GM19023 (cell line): ENCODE measurements at regions not wholly inside any gene's neighbourhood (a gene's known extent, or its start where the extent isn't known, plus 50 kb on each side); places are given as distances from the start of the nearest gene placed in this dataset.
"Not testable (repeated sequence)": the region's sequence is repeated elsewhere in the genome, so short reads cannot be mapped to it uniquely, and the experiment has no call there.

Source experiments
- ATAC-seq: cut with Tn5 transposase; IDR thresholded peaks from one replicate; pipeline ENCODE4 v1.9.1; 2021; ENCODE audit warnings: mild to moderate bottlenecking, moderate library complexity; ENCODE audit not compliant: unreplicated experiment

DNA sequence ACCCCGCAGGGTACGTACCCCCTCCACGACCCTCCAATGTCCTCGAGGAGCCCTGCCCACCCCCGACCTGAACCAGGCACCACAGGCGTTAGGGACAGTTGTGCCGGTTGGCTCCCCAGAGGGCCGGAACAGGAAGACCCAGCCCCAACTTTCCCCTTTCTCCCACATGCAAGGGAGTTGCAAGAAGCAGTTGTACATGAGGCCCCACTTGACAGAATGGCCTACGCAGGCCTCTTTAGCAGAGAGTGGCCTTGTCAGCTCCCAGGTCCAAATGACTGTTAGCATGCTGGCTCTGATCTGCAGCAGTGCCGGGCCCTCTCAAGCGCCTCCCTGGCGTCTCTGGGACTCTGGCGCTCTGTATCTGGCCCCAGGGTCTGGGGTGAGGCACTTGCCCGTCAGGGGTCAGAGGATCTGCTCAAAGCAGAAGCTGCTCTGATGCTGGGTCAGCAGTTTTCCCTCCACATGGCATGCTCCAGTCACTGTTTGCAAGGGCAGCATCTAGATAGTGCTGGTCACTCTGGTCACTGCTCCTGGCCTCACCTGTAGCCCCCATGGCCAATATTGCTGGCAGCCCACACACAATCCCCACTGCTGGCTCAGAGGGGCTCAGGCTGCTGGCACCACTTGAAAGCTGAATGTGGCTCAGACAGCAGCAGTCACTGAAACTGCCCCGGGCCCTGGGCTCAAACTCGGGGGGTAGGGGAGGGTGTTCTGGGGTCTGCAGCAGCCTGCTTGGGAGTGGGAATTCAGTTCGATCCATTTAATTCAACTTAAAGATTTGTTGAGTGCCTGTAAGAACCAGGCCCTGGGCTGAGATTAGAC lies 254.5 kb downstream of the FAM43A start:
- ATAC-seq = no peak

DNA sequence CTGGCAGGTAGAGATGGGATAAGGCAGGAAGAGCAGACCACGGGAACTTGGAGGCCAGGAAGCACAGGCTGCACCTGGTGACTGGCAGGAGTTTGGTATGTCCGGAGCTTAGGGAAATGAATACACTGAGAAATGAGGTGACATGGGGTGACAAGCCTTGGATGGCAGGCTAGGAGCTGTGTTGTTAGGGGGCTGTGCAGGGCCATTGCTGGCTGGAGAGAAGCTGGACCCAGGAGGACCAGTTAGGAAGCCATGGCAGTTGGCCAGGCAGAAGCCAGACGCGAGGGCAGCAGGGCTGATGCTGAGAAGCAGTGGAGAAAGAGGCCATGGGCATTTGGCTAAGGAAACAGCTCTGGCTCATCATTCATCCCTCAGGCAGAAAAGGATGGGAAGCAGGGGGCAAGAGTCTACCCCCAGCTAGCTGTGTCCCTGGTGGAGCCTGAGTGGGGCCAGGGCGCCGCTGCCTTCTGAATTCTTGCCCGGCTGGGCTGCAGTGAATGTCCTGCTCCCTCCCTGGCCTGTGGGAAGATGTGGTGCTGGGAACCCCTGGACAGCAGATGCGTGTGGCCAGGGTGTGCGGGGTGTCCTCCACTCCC lies 255.8 kb downstream of the FAM43A start:
- no peak for ATAC-seq

DNA sequence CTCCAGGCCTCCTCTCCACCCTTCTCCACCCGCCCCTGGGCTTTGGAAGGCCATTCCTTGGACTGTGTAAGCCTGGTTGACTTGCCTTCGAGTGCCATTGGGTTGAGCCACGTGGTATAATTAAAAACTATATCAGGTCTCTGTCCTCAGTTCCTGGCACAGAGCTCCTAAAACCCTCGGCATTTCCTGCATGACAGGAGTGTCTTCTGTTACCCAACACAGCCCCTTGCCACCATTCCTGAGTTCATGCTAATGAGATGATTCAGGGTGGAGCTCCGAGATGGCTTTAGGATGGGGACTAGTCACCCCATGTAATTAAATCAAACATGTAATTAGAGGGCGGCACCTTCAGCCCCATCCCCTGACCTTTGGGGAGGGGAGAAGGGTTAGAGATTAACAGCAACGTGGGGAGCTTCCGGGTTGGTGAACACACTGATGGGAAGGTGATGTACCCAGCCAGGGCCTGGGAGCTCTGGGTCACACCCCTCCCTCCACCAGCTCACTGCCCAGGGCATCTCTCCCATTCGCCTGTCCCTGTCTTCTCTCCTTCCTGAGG lies 256.4 kb downstream of the FAM43A start:
- no peak for ATAC-seq

DNA sequence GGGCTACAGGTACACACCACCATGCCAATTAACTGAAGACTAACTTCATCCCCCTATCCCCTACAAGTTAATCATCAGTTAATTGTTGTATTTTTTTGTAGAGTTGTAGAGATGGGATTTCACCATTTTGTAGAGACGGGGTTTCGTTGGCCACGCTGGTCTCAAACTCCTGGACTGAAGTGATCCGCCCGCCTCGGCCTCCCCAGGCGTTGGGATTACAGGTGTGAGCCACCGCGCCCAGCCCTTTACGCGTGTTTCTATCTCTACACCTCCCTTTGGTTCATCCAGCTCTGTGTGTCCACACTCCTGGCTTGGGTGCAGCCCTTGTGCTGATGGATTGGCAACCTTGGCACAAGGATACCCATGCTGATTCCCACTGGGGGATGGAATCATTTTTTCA lies 258.8 kb downstream of the FAM43A start:
- no peak for ATAC-seq

DNA sequence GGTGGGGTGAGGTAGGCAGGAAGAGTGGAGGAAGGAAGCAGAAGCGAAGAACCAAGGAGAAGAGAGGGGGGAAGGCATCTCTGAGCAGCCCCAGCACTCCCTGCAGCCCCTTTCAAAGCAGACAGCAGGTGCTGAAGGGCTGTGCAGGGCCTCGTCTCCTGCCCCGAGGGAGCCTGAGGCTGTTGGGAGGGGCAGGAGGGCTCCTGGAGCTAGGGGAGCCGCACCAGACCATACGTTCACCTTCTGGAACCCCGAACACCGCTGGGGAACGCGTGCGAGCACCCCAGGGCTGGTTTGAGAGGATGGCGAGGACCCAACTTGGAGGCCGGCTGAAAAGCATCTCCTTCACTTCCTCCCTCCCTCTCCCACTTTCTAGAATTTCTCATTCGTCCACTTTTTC lies 259.8 kb downstream of the FAM43A start:
- ATAC-seq = no peak

DNA sequence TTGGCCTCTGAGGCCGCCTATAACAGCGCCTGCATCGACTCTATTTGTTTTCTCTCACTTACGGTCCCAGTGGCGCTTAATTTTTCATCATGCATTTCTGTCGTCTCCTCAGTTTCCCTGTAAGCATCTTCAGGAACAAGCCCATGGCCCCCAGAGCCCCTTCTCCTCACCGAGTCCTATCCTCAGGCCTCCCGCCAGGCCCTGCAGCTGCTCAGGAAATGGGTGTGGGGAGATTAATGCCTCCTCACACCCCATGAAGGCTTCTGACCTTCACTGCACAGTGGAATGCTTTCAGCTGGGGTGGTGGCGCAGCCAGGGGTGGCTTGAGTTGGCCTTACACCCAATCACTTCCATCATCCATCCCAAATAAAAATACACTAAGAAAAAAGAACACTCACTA lies 260.4 kb downstream of the FAM43A start:
- ATAC-seq = no peak

DNA sequence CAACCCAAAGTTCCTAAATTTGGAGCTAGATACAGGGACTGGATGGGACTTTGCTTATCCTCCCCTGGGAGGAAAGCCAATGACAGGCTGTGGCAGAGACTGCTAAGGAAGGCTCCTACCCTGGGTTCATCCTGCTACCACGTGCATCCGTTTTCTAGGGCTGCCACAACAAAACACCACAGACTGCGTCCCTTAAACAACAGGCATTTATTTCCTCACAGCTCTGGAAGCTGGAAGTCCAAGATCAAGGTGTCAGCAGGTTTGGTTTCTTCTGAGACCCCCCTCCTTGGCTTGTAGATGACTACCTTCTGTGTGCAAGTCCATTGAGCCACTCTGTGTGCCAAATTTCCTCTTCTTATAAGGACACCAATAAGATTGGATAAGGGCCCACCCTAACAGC lies 263.9 kb downstream of the FAM43A start:
- ATAC-seq = no peak

DNA sequence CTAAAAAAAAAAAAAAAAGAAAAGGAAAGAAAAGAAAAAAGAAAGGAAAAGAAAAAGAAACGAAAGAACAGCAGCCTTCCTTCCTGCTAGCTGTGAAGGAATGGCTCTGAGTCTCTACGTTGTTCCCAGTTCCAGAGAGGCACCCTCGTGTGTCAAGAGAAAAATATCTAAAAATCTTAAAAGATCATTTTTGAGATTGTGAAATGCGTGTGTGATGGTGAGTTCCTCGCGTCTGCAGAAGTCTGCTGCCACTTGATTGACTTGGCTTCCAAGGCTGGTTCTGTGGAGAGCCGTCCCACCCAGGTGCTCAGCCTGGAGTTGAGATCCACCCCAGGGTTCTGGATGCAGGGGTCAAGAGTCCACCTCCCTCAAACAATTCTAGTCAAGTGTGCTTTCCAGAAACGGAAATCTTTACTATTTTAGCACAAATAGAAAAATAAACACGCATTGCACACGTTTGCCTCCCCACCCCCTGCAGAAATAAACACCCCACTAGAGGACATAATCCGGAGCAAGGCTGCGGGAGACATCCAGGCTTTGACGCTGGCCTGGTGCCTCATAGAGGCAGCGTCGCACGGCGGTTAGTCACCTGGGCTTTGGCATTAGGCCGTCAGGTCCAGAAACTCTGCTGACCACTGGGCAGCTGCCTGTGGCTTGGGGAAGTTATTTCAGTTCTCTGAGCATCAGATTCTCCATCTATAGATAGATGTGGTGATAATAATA lies 265.4 kb downstream of the FAM43A start:
- ATAC-seq = no peak

DNA sequence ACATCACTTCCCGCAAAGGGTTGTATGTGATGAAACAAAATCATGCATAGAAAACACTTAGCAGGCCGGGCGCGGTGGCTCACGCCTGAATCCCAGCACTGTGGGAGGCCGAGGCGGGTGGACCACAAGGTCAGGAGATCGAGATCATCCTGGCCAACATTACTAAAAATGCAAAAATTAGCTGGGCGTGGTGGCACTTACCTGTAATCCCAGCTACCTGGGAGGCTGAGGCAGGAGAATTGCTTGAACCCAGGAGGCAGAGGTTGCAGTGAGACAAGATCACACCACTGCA lies 265.9 kb downstream of the FAM43A start:
- ATAC-seq = not testable (repeated sequence)

DNA sequence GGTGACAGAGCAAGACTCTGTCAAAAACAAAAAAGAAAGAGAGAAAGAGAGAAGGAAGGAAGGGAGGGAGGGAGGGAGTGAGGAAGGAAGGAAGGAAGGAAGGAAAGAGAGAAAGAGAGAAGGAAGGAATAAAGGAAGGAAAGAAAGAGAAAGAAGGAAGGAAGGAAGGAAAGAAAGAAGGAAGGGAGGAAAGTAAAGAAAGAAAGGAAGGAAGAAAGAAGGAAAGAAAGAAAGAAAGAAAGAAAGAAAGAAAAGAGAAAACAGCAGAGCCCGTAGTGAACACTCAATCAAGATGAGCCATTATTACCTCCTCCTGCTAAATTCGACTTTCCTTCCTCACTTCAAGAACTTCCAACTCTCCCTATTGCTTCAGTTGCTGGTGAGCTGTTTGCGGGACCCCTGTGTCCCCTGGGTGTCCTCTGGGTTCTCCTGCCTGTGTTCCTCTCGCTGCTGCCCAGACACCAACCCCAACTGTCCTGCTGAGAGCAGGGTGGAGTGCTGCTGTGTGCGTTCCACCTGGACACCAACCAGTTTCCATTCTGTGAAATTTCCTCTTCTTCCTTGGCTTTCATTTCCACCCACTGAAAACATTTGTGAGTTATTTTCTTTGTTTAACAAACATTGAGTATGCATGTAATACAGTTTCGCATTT lies 266.4 kb downstream of the FAM43A start:
- ATAC-seq = no peak

DNA sequence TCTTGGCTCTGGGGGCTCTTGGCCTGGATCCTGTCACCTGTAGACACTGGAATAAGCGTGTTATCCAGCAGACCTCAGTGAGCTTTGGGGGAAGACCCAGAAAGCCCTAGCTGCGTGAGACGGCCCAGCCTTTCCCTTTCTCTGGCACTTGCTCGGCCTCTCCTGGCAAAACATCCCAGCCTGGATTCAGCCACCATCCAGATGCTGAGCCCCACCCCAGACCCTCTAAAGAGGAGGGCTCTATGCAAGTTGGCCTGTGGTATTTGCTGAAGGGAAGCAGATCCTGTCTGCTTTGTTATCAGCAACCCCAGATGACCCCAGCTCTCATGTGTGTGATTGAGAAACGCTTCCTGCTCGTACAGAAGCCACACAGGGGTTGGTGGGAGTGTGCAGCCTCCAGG lies 267.2 kb downstream of the FAM43A start:
- ATAC-seq = no peak

DNA sequence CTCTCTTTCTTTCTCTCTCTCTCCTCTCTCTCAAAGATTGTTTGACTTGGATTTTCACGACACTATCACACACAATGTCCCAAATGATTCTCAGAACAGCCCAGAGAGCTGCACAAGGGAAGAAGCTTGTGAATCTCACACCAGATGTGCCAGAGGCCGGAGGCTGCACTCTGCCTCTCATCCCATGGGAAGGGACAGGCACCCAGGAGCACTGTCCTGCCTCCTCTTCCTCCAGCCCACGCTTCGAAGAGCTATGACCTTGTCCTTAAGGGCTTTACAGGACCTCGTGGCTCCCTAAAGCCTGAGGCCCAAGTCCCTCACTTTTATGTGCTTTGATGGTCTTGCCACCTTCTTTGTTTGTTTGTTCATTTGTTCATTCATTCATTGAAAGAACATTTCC lies 267.6 kb downstream of the FAM43A start:
- no peak for ATAC-seq

DNA sequence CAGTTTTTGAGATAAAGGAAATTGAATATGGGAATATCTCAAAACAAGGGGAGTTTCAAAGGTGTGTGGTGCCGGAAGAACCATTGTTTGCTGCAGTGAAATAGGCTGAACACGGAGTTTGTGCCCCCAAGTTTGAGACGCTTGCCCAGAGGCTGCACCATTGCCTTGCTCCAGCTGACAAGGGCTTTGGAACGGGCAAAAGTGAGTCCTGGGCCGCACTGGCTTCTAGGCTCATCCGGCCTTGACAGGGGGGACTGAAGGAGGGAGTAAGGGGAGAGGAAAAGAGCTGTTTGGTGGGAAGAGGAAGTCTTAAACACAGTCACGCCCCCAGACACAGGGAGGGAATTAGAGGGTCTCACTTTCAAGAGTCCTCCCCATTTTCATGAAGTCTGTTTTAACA lies 269.9 kb downstream of the FAM43A start:
- ATAC-seq = no peak

DNA sequence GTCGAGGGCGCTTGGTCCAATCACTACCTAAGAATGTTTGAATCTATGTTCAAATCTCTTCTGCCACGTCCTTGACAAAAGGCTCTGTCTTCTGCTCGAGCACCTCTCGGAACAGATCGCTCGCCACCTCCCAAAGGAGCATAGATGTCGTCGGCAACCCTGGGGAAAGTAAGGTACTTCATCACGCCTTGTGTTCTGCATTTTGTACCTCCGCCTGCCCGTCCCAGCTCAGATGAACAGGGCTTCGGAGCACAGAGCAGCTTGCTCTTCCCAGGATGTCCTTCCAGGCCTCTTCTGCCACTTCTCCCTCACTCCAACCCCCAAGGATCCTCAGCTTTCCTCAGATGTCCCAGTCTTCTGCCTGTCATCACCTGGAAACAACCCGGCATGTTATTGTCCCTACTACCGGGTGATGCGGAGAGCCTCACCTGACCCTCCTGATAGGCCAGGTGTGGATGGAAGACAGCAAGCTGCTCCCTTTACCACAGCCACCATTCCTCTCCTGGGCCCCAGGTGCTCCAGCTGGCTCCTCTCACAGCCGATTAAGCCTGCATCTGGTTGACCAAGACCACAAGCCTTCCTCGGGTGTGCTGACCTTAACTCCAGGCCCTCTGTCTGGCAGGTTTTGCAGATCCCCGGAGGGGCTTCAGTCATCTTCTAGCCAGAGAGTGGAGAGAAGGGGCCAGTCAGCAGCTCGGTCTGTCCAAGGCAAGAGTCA lies 270.5 kb downstream of the FAM43A start:
- ATAC-seq = no peak

DNA sequence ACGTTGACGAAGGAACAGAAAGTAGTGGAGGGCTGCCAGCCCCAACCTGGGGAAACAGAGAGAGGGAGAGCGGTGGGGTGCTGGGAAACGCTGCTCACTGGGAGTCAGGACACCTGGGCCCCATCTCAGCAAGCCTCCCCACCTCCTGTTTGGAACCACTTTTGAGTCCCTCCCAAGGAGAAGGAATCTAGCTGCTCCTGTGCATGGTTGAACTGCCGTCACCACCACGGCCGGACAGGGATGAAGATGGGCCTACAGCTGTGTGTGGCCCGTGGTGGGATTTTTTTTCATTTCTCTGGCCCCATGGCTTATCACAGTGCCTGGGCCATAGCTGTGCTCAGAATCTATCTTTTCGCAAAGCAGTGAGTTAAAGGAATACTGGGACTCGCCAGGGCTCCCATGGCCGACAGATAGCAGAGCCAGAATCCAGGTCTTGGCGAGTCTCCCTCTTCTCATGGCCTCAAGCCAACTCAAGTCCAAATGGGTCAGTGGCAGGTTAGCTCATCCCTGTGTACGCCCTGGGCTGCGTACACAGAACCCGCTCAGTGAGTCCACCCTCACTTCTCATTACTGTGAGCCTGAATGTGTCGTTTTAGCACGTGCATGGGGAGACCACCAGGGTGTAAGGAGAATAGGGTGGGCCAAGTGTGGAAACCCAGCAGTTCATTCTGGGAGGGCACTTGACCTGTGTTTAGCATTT lies 271.2 kb downstream of the FAM43A start:
- no peak for ATAC-seq

DNA sequence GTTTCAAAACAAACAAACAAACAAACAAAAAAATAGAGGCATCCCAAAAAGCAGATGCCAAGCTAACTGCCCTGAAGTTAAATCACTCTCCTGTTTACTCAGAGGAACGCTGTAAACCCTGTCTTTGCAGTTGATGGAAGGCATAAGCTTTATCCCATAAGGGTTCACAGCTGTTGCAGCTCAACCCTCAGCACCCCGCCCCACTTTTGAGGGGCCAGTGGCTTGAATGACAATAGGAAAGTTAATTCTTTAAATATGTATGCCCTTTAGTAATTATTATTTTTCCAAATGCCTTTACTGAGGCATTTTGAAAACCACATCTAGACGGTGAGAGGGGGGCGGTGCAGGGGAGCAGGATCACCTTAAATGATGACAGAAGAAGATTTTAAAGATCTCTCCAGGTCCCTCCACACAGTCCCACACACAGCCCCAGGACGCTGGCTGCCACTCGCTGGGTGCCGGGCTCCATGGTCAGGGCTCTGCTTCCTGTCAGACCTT lies 272.1 kb downstream of the FAM43A start:
- no peak for ATAC-seq

DNA sequence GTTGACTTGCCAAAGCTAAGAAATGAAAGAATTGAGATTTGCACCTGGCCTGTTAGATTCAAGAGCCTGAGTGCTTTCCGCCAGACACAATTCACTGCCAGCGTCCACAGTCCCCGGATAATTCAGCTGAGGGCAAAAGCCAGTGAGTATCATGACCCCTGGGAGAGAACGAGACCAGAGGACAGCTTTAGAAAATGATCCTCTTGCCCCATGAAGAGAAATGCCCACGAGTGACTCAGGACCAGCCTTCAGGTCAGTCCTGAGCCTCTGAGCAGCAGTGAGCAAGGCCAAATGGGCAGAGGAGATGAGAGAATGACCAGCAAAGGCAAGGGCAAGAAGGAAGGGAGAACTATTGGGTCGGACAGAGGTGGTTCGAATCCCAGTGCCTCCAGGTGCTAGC lies 273.5 kb downstream of the FAM43A start:
- ATAC-seq = no peak

DNA sequence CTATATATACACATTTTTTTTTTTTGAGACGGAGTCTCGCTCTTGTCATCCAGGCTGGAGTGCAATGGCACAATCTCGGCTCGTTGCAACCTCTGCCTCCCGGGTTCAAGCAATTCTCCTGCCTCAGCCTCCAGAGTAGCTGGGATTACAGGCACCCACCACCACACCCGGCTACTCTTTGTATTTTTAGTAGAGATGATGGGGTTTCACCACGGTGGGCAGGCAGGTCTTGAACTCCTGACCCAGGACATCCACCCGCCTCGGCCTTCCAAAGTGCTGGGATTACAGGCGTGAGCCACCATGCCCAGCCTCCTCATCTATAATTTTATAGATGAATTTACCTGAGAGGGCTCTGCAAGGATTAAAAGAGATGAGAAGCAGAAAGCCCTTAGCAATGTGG lies 274.0 kb downstream of the FAM43A start:
- not testable (repeated sequence) for ATAC-seq

DNA sequence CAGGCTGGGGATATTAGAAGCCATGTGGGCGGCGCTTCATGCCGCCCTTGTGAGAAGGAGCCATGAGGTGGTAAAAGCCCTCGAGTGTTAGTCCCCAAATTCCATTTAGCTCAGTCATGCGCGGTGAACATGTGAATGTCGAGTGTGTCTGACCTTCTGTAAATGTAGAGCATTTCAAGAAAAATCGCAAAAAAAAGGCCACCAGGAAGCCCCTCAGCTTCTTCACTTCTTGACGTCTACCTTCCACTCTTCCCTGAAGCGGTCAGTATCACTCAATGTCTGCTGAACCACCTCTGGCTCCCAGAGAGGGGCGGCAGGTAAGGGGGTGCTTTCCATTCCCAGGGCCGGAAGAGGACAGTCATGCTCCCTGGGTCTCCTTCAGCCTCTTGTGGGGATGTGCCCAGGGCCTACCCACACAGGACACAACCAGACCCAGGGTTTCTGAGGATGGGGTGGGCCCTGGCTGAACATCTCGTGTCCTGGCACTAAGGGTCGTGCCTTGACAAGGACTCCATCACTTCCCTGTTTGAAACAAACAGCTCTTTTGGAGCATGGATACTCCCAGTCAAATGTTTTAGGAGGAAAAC lies 274.9 kb downstream of the FAM43A start:
- ATAC-seq = no peak

DNA sequence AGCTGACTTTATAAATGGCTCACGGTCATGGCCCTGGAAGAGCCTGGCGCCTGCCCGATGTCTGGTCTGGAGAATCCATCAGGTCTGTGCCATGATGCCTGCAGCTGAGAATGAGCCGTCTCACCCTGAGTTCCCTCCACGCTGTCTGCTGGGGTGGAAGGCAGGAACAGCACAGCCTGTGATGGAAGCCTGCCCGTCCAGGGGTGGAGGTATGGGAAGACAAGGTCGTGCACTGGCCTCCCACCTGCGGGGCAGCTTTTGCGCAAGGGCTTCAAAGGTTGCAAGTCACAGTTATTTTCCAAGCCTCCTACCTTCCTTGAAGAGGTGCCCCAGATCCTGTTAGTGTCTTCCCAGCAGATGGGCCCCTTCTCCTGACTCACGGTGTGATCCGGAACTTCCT lies 275.5 kb downstream of the FAM43A start:
- no peak for ATAC-seq
